GM23338 (cell line): ENCODE measurements at regions not wholly inside any gene's neighbourhood (a gene's known extent, or its start where the extent isn't known, plus 50 kb on each side); places are given as distances from the start of the nearest gene placed in this dataset.

Experiments used
- ATAC-seq: fragments of 200-7000 bp; cut with Tn5 transposase; 3 replicates; pipeline ENCODE4 v1.9.1; 2020
- DNase-seq: peaks from one replicate; pipeline ENCODE4 v3.0.0-alpha.2; 2015; ENCODE audit warnings: low spot score
- H2AFZ ChIP-seq: fragments of 200-600 bp; sonication (generic); 2 replicates; pipeline ENCODE4 v1.8.0; 2016; ENCODE audit warnings: antibody characterized with exemption, mild to moderate bottlenecking, moderate library complexity
- H3F3A ChIP-seq: fragments of 200-600 bp; sonication (generic); replicated peaks from 2 replicates; pipeline ENCODE4 v1.8.0; 2017; ENCODE audit warnings: antibody characterized with exemption, mixed run types, low read depth
- H3K27ac ChIP-seq: fragments of 200-600 bp; sonication (generic); 2 replicates; pipeline ENCODE4 v1.6.1; 2016; ENCODE audit warnings: low read depth
- H3K27me3 ChIP-seq: fragments of 200-600 bp; sonication (generic); 2 replicates; pipeline ENCODE4 v1.8.0; 2016; ENCODE audit warnings: mild to moderate bottlenecking, mixed run types, moderate library complexity; ENCODE audit not compliant: insufficient read depth
- H3K36me3 ChIP-seq: fragments of 200-600 bp; sonication (generic); 2 replicates; pipeline ENCODE4 v1.8.0; 2016; ENCODE audit warnings: mild to moderate bottlenecking; ENCODE audit not compliant: insufficient read depth
- H3K4me1 ChIP-seq: fragments of 200-600 bp; sonication (generic); 2 replicates; pipeline ENCODE4 v1.8.0; 2016; ENCODE audit warnings: mild to moderate bottlenecking, moderate library complexity; ENCODE audit not compliant: insufficient read depth
- H3K4me2 ChIP-seq: fragments of 200-600 bp; sonication (generic); 2 replicates; pipeline ENCODE4 v1.7.1; 2017; ENCODE audit warnings: mixed run types
- H3K4me3 ChIP-seq: fragments of 200-600 bp; sonication (generic); 2 replicates; pipeline ENCODE4 v1.6.1; 2016; ENCODE audit warnings: mixed run types
- H3K79me2 ChIP-seq: fragments of 200-600 bp; sonication (generic); replicated peaks from 2 replicates; pipeline ENCODE4 v1.8.0; 2017; ENCODE audit warnings: mild to moderate bottlenecking; ENCODE audit not compliant: insufficient read depth
- H3K9me2 ChIP-seq: fragments of 200-600 bp; sonication (generic); 2 replicates; pipeline ENCODE4 v1.8.0; 2017; ENCODE audit not compliant: insufficient read depth
- H4K20me1 ChIP-seq: fragments of 200-600 bp; sonication (generic); replicated peaks from 2 replicates; pipeline ENCODE4 v1.8.0; 2017; ENCODE audit warnings: mild to moderate bottlenecking; ENCODE audit not compliant: insufficient read depth
- H3K27ac Mint-ChIP-seq: 2 replicates; pipeline ENCODE4 v1.8.0; 2020; ENCODE audit warnings: inconsistent platforms, mild to moderate bottlenecking, moderate library complexity, mixed read lengths
- H3K27me3 Mint-ChIP-seq: 3 replicates; pipeline ENCODE4 v1.8.0; 2022; ENCODE audit warnings: low read depth, mild to moderate bottlenecking, moderate library complexity, mixed read lengths, inconsistent platforms; ENCODE audit not compliant: insufficient read depth, poor library complexity
- H3K36me3 Mint-ChIP-seq: 3 replicates; pipeline ENCODE4 v1.8.0; 2021; ENCODE audit warnings: low read depth, mild to moderate bottlenecking, inconsistent platforms, moderate library complexity, mixed read lengths
- H3K4me1 Mint-ChIP-seq: 3 replicates; pipeline ENCODE4 v1.8.0; 2020; ENCODE audit warnings: mild to moderate bottlenecking, inconsistent platforms, mixed read lengths
- H3K4me3 Mint-ChIP-seq: 3 replicates; pipeline ENCODE4 v1.8.0; 2021; ENCODE audit warnings: moderate library complexity, mild to moderate bottlenecking, inconsistent platforms, mixed read lengths
- H3K9me3 Mint-ChIP-seq: 3 replicates; pipeline ENCODE4 v1.8.0; 2020; ENCODE audit warnings: moderate library complexity, mild to moderate bottlenecking, inconsistent platforms, mixed read lengths
- CREB1 ChIP-seq: fragments of 250-450 bp; sonication (Bioruptor Pico); IDR thresholded peaks from 2 replicates; pipeline ENCODE4 v1.5.0; 2020; ENCODE audit warnings: low read depth, mild to moderate bottlenecking, moderate library complexity
- ETS1 ChIP-seq: IDR thresholded peaks from 2 replicates; pipeline ENCODE4 v1.6.1; 2016; ENCODE audit warnings: antibody characterized with exemption
- EZH2 ChIP-seq: fragments of 200-600 bp; sonication (generic); IDR thresholded peaks from one replicate; pipeline ENCODE4 v1.8.0; 2017; ENCODE audit warnings: antibody characterized with exemption, mild to moderate bottlenecking, low read depth; ENCODE audit not compliant: unreplicated experiment
- EZH2phosphoT487 ChIP-seq: fragments of 200-600 bp; sonication (generic); IDR thresholded peaks from one replicate; pipeline ENCODE4 v1.8.1; 2018; ENCODE audit warnings: antibody characterized with exemption; ENCODE audit not compliant: unreplicated experiment
- JUNB ChIP-seq: IDR thresholded peaks from one replicate; pipeline ENCODE4 v1.6.1; 2016; ENCODE audit warnings: antibody characterized with exemption; ENCODE audit not compliant: unreplicated experiment
- NANOG ChIP-seq: IDR thresholded peaks from 2 replicates; pipeline ENCODE4 v1.6.1; 2016; ENCODE audit warnings: antibody characterized with exemption, borderline replicate concordance
- POLR2AphosphoS5 ChIP-seq: IDR thresholded peaks from 2 replicates; pipeline ENCODE4 v1.6.1; 2016; ENCODE audit warnings: antibody characterized with exemption, low read depth
- REST ChIP-seq: IDR thresholded peaks from one replicate; pipeline ENCODE4 v1.6.1; 2018; ENCODE audit warnings: antibody characterized with exemption; ENCODE audit not compliant: unreplicated experiment
- STAT1 ChIP-seq: IDR thresholded peaks from one replicate; pipeline ENCODE4 v1.6.1; 2016; ENCODE audit warnings: antibody characterized with exemption; ENCODE audit not compliant: unreplicated experiment
- ZNF114 ChIP-seq: fragments of 250-450 bp; sonication (Bioruptor Pico); IDR thresholded peaks from 2 replicates; pipeline ENCODE4 v1.5.0; 2020; ENCODE audit warnings: mild to moderate bottlenecking, moderate library complexity
- TF ChIP-seq, protein P1 (sequence below), 2 experiments: fragments of 200-600 bp in 1 of 2; sonication (generic) in 1 of 2; conservative IDR thresholded peaks; 2 replicates each; pipeline versions ENCODE4 v1.5.1 to v1.6.1; 2016 to 2017; ENCODE audit warnings: antibody characterized with exemption in 2 of 2, low read depth in 2 of 2, mild to moderate bottlenecking in 2 of 2, moderate library complexity in 1 of 2

GRCh38 chr9:129435988-129436717, 184.7 kb downstream of the C9orf50 start:
- Histone ChIP-seq H3K79me2 (no peaks in the 10 kb centered on the region), H4K20me1 (no peaks in the 10 kb centered on the region; the same call in 1 of the 2 replicates), H3K4me2 (peak overlapping the region; percentile 91), H3K4me3 (peak overlapping the region; percentile 68), H2AFZ (no peak overlapping the region), H3K9me2 (no peaks in the 10 kb centered on the region), H3K36me3 (no peaks in the 10 kb centered on the region), H3K27me3 (peaks cover 75% of the 10 kb centered on the region), H3K4me1 (peaks cover 14% of the 10 kb centered on the region; the same call in 1 of the 2 replicates), H3F3A (0 out of 2 replicates have a peak, but pooled peaks cover 2% of the 10 kb centered on the region), H3K27ac (no peak overlapping the region)
- Mint-ChIP-seq H3K36me3 (no peaks in the 10 kb centered on the region), H3K9me3 (peaks cover 6% of the 10 kb centered on the region; the same call in 2 of the 3 replicates), H3K4me1 (peaks cover 28% of the 10 kb centered on the region), H3K4me3 (peak overlapping the region; percentile 75), H3K27me3 (peaks cover 88% of the 10 kb centered on the region), H3K27ac (no peak overlapping the region)
- ATAC-seq (peak; percentile 9), DNase-seq (no peak)
- TF ChIP-seq JUNB = no peak
- no peak for TF ChIP-seq CREB1 (CRISPR knock-in tag)
- TF ChIP-seq EZH2phosphoT487 = no peak
- TF ChIP-seq ZNF114 (CRISPR knock-in tag) = no peak
- TF ChIP-seq EZH2 = no peak
- no peak for TF ChIP-seq STAT1
- no peak for TF ChIP-seq POLR2AphosphoS5
- TF ChIP-seq, protein P1, sequence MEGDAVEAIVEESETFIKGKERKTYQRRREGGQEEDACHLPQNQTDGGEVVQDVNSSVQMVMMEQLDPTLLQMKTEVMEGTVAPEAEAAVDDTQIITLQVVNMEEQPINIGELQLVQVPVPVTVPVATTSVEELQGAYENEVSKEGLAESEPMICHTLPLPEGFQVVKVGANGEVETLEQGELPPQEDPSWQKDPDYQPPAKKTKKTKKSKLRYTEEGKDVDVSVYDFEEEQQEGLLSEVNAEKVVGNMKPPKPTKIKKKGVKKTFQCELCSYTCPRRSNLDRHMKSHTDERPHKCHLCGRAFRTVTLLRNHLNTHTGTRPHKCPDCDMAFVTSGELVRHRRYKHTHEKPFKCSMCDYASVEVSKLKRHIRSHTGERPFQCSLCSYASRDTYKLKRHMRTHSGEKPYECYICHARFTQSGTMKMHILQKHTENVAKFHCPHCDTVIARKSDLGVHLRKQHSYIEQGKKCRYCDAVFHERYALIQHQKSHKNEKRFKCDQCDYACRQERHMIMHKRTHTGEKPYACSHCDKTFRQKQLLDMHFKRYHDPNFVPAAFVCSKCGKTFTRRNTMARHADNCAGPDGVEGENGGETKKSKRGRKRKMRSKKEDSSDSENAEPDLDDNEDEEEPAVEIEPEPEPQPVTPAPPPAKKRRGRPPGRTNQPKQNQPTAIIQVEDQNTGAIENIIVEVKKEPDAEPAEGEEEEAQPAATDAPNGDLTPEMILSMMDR (conservative IDR thresholded peaks at IDR 0.05; ENCODE audit: low read depth in 2 of 2) = no peak
- TF ChIP-seq REST = no peak
- TF ChIP-seq NANOG = no peak
- TF ChIP-seq ETS1 = no peak
